HG02798 (cell line): ENCODE measurements at regions not wholly inside any gene's neighbourhood (a gene's known extent, or its start where the extent isn't known, plus 50 kb on each side); places are given as distances from the start of the nearest gene placed in this dataset.
"Not testable (repeated sequence)": the region's sequence is repeated elsewhere in the genome, so short reads cannot be mapped to it uniquely, and the experiment has no call there.

ENCODE experiments used
- ATAC-seq: cut with Tn5 transposase; IDR thresholded peaks from one replicate; pipeline ENCODE4 v1.9.1; 2021; ENCODE audit warnings: mild to moderate bottlenecking; ENCODE audit not compliant: unreplicated experiment, poor library complexity

DNA sequence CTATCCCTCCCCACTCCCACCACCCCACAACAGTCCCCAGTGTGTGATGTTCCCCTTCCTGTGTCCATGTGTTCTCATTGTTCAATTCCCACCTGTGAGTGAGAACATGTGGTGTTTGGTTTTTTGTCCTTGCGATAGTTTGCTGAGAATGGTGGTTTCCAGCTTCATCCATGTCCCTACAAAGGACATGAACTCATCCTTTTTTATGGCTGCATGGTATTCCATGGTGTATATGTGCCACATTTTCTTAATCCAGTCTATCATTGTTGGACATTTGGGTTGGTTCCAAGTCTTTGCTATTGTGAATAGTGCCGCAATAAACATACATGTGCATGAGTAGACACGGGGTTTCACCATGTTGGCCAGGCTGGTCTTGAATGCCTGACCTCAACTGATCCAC is 109.8 kb downstream of the USP22 start:
- not testable (repeated sequence) for ATAC-seq

DNA sequence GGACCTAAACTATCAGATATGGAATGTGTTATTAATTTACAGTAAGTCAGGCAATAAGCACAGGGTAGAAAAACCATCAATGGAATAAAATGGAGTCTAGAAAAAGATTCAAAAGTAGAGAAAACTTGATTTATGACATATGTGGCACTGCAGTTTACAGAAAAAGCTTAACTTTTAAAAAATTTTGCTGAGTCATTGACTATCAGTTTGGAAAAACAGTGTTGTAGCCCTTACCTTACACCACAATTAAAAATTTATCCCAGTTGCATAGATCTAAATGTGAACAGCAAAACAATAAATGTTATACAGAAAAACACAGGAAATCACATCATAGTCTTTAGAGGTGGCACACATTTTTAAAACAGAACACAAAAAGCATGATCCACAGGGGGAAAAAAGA is 108.5 kb downstream of the USP22 start:
- no peak for ATAC-seq

DNA sequence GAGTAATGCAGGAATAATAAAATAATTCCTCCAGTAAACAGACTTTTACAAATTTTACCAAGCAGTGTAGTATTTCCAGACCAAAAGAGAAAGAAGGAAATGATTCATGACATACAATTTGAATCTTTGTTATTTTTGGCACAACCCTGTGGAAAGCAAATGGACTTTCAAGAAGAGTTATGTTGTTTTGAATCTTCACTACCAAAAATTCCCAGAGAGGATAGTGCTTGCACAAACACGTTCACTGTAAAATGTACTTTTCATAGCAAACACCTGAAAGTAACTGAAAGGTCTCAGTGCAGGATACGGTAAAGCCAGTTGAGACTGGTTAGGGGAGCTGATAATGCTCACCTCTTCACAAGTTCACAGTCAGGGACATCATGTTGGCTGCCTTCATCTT is 107.1 kb downstream of the USP22 start:
- no peak for ATAC-seq

DNA sequence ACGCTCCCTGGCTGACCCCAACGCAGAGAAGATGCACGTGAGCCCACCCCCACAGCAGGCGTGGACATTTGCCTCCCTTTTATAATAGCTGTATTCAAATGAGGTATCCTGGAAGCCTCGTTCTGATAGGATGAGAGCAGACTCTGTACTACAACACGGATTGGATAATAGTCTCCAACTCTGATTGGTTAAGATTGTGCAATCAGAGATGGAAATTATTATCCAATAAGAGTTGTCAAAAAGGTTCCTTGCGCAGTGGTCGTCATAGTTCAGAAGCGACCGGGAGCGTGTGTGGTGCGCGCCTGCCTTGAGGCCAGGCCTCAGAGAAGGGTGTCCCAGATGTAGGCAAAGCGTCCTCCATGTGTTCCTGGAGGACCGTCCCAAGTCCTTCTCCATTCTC is 104.6 kb downstream of the USP22 start:
- ATAC-seq = no peak

DNA sequence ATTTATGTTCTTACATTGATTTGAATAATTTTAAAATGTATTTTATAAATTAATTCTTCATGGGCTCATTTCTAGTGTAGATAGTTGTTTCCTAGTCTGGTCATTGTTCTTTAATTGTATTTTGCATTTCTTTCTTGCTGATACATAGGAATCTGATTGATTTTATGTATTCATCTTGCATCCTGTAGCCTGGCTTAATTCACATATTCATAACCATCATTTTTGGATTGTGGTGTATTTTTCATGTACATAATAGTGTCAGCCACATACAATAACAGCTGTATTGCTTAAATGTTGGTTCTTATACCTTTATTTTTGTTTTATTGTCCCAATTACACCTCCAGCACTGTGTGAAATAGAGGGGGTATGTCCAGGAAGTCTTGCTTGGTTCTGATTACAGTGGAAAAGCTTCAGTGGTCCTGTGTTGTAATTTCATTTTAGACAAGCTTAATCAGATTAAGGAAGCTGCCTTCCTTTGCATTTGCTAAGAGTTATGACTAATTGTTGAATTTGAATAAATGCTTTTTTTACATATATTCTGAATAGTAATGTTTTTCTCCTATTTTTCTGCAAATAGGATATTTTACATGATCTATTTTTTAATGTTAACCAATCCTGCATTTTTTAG is 103.7 kb downstream of the USP22 start:
- no peak for ATAC-seq

DNA sequence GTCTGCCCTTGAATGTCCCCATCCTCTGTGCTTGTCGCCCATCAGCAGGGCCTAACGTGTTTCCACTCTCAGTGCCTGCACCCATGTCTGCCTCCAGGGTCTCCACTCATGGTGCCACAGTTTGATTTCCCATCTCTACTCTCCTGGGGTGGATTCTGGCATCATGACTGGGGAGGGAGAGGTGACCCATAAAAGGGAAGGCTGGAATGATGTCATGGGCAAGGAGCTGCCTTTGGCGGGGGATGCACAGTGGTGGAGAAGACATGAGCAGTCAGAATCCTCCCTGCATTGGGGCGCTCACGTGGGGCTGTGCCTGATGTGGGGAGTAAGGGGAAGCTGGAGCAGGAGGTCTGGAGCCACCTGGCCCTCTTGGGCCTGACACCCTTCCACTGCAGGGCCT is 100.9 kb downstream of the USP22 start:
- ATAC-seq = no peak

DNA sequence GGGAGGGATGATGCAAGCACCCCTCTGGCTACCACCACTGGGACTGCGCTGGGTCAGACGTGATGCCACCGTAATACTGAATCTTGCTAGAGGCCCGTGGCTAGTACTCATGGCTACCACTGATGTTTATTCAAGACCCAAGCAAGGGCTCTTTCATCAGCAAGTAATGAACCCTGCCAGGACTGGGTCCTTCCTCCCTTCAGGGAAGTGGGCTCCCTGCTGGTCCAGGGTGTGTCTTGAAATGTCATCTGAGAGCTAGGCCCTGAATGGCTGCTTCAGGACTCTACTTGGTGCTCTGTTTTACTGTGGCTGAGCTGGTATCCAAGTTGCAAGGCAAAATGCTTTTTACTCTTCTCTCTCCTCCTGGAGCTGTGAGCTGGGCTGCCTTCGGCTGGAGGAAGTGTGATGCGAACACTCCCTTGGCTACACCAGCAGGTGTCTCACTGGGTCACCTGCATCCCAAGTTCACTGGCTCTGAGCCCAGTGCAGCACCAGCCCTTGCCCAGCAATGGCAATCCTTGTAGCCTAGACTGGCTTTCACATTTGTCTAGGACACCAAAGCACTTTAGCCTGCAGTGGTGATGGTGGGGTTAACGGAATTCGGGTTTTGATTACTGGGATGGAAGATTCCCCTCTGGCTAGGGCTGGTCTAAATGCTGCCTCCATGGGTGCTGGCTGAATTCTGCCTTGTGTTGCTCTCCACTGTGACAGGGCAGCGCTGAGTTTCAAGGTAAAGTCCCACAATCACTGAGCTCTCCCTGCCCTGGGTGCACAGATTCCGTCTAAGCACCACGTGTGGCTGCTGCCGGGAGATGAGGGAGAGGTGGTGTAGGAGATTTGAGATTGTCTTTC is 98.6 kb downstream of the USP22 start:
- ATAC-seq = no peak

DNA sequence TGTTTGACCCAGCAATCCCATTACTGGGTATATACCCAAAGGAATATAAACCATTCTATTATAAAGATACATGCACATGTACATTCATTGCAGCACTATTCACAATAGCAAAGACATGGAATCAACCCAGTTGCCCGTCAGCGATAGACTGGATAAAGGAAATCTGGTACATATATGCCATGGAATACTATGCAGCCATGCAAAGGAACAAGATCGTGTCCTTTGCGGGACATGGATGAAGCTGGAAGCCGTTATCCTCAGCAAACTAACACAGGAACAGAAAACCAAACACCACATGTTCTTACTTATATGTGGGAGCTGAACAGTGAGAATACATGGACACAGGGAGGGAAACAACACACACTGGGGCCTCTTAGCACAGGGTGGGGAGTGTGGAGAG is 95.1 kb downstream of the USP22 start:
- not testable (repeated sequence) for ATAC-seq

DNA sequence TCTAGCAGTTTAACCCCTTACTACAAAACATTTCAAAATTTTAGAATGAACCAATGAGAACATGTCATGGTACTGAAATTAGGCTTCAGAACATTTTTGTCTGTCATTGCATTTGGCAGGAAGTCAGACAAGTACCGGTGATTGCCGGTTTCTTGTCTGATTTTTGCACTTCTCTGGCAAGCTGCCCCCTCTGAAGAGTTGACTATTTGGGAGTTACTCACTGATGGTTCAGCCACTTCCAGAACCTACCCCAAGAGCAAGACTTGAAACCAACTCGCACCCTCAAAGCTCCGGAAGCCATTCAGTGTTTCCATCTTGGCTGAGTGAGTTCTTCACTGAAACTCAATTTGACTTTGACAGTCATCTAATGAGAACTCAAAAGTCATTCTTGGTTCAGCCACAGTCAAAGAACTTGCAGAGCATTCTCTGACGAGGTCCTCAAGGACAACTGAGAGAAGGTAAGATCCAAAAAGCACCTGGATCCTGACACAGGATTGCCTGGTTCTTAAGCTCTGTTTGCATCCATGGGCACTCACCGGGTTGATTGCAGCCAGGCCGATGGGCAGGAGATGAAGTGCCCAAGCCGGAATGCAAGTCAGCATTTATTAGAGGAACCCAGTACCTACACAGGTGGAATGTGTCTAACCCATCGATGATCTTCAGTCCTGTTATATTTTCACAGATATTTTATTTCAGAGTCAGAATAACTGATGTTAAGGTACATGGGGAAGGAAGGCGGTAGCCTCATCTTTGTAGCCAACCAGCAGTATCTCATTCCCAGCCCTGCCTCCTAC is 93.6 kb downstream of the USP22 start:
- no peak for ATAC-seq
